Astrocyte of the spinal cord (primary cell): ENCODE measurements at regions not wholly inside any gene's neighbourhood (a gene's known extent, or its start where the extent isn't known, plus 50 kb on each side); places are given as distances from the start of the nearest gene placed in this dataset.

Experiments
- DNase-seq: peaks from one replicate; pipeline ENCODE4 v3.0.0; 2011; ENCODE audit warnings: low read depth, low spot score
- H3K4me3 ChIP-seq: 2 replicates; pipeline ENCODE4 v1.5.1; 2011; ENCODE audit warnings: low read depth, mild to moderate bottlenecking, low read length, moderate library complexity
- in situ Hi-C: cut with HindIII; loops from 2 replicates; pipeline ENCODE4 v1.10.0; 2017; ENCODE audit warnings: low sequenced_read_pairs
- TF ChIP-seq, protein P1 (sequence below): IDR thresholded peaks from 2 replicates; pipeline ENCODE4 v1.5.1; 2012; ENCODE audit warnings: low read depth, mild to moderate bottlenecking, low read length, inconsistent platforms

- no peak for DNase-seq
- TF ChIP-seq, protein P1, sequence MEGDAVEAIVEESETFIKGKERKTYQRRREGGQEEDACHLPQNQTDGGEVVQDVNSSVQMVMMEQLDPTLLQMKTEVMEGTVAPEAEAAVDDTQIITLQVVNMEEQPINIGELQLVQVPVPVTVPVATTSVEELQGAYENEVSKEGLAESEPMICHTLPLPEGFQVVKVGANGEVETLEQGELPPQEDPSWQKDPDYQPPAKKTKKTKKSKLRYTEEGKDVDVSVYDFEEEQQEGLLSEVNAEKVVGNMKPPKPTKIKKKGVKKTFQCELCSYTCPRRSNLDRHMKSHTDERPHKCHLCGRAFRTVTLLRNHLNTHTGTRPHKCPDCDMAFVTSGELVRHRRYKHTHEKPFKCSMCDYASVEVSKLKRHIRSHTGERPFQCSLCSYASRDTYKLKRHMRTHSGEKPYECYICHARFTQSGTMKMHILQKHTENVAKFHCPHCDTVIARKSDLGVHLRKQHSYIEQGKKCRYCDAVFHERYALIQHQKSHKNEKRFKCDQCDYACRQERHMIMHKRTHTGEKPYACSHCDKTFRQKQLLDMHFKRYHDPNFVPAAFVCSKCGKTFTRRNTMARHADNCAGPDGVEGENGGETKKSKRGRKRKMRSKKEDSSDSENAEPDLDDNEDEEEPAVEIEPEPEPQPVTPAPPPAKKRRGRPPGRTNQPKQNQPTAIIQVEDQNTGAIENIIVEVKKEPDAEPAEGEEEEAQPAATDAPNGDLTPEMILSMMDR = peak; percentile 11
- no peak overlapping the region for H3K4me3 ChIP-seq
- in situ Hi-C loops = no loop called here
Measured at GRCh38 chr20:40938020-40938419, 90.6 kb upstream of the TOP1 start.

DNA sequence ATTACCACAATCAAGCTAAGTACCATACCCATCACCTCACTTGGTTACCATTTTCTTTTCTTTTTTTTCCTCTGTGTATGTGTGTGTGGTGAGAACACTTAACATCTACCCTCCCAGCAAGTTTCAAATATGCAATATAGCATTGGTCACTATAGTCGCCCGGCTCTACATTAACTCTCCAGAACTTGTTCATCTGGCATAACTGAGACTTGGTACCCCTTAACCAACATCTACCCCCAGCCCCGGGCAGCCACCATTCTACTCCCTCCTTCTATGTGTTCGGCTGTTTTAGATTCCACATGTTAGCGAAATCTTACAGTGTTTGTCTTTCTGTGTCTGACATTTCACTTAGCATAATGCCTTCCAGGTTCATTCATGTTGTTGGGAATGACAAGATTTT lies 89.0 kb upstream of the TOP1 start:
- TF ChIP-seq, protein P1 = no peak
- H3K4me3 ChIP-seq = no peak overlapping the region
- no peak for DNase-seq
- in situ Hi-C loops = no loop called here

- no peak for DNase-seq
- TF ChIP-seq, protein P1 = no peak
- H3K4me3 ChIP-seq = no peak overlapping the region
- in situ Hi-C loops = no loop called here
Measured at GRCh38 chr20:40941133-40941610, 87.5 kb upstream of the TOP1 start.

- no peak overlapping the region for H3K4me3 ChIP-seq
- DNase-seq = no peak
- TF ChIP-seq, protein P1 = no peak
- in situ Hi-C loops = no loop called here
Measured at GRCh38 chr20:40942006-40942405, 86.6 kb upstream of the TOP1 start.

GRCh38 chr20:40942775-40943174 lies 85.8 kb upstream of the TOP1 start:
- DNase-seq = no peak
- no peak overlapping the region for H3K4me3 ChIP-seq
- TF ChIP-seq, protein P1 = no peak
- in situ Hi-C loops = no loop called here

GRCh38 chr20:40943591-40943990 lies 85.0 kb upstream of the TOP1 start:
- no peak for DNase-seq
- in situ Hi-C loops = no loop called here
- TF ChIP-seq, protein P1 = no peak
- H3K4me3 ChIP-seq = no peak overlapping the region

GRCh38 chr20:40945189-40945588 lies 83.4 kb upstream of the TOP1 start:
- in situ Hi-C loops = no loop called here
- DNase-seq = no peak
- TF ChIP-seq, protein P1 = no peak
- no peak overlapping the region for H3K4me3 ChIP-seq
